Astrocyte of the cerebellum (primary cell): ENCODE measurements at regions not wholly inside any gene's neighbourhood (a gene's known extent, or its start where the extent isn't known, plus 50 kb on each side); places are given as distances from the start of the nearest gene placed in this dataset.

Experiments
- DNase-seq: peaks from one replicate; pipeline ENCODE4 v3.0.0-alpha.2; 2011; ENCODE audit warnings: low read depth
- H3K4me3 ChIP-seq: 2 replicates; pipeline ENCODE4 v1.5.1; 2011; ENCODE audit warnings: mild to moderate bottlenecking, low read depth, low read length, moderate library complexity
- in situ Hi-C: cut with HindIII; loops from 2 replicates; pipeline ENCODE4 v1.10.0; 2017; ENCODE audit warnings: low sequenced_read_pairs
- TF ChIP-seq, protein P1 (sequence below): IDR thresholded peaks from 2 replicates; pipeline ENCODE4 v1.5.1; 2012; ENCODE audit warnings: low read length, low read depth, moderate library complexity, mild to moderate bottlenecking; ENCODE audit errors: missing control alignments

DNA sequence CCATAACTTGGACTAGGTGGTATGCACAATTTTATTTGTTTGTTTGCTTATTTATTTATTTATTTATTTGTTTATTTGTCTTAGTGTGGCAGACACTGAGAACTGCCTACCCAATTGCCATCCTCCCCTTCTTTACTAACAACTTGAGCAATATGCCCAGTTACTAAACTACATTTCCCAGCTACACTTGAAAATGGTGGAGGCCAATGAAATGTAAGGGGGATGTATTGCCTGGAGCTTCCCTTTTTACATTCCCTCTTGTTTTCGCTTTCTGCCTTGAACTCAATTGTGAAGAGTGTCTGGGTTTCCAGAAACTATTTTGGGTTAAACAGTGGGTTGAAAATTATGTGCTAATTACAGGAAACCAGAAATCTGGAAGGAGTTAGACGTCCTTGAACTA lies 152.7 kb upstream of the FKBP1C start:
- TF ChIP-seq, protein P1, sequence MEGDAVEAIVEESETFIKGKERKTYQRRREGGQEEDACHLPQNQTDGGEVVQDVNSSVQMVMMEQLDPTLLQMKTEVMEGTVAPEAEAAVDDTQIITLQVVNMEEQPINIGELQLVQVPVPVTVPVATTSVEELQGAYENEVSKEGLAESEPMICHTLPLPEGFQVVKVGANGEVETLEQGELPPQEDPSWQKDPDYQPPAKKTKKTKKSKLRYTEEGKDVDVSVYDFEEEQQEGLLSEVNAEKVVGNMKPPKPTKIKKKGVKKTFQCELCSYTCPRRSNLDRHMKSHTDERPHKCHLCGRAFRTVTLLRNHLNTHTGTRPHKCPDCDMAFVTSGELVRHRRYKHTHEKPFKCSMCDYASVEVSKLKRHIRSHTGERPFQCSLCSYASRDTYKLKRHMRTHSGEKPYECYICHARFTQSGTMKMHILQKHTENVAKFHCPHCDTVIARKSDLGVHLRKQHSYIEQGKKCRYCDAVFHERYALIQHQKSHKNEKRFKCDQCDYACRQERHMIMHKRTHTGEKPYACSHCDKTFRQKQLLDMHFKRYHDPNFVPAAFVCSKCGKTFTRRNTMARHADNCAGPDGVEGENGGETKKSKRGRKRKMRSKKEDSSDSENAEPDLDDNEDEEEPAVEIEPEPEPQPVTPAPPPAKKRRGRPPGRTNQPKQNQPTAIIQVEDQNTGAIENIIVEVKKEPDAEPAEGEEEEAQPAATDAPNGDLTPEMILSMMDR: no peak
- DNase-seq: no peak
- in situ Hi-C loops: no loop called here
- H3K4me3 ChIP-seq: no peak overlapping the region

DNA sequence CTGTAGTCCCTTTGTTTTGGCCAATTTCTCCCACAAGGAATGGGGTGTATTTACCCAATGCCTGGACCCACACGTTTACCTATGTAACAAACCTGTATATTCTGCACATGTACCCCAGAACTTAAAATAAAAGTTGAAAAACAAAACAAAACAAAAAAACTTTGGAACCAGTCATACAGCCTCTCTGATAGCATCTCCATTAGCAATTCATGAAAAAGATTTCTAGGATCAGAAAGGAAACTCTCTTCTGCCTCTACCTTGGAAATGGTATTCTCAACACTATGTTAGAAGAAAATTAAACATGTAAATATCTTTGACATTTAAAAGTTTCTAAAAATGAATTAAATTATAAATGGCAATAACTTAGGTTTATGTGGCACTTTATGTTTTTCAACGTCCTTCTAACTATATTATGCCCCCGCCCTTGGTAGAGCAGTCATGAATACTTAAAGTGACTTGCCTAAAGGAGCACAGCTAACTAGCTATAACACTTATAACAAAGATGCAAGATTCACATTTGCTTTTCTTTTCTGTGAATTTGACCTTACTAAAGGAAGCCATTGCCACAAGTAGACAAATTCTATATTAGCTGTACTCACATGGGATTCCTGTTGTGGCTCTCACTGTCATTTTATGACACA lies 147.5 kb upstream of the FKBP1C start:
- no peak overlapping the region for H3K4me3 ChIP-seq
- in situ Hi-C loops: no loop called here
- TF ChIP-seq, protein P1: no peak
- no peak for DNase-seq

DNA sequence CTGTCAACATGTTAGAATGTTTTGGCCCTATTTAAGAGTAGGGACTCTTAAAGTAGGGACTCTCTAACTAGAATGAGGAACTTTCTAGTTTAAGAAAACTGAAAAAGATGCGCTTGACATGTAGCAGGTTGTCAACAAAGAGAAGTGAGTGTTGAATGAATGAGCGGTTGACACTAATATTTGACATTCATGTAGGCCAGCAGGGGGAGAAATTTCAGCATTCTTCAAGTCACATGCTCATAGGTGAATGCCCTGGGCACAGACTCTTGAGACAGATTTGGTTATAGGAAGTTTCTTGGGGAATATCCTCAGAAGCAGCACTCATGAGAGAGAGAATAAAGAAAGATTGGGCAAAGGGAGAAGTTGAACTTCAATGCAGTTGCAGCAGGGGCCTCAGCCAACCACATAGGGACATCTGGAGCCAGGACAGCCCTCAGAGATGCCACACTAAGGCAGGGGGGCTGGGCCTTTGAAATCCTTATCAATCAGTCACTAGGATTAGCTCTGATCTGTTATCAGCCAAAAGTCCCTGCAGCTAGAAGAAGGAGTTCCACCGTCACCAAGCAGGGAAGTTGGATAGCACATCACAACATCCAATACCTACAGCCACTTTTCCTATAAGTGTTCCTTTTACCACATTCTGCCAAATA lies 145.1 kb upstream of the FKBP1C start:
- DNase-seq: no peak
- no peak overlapping the region for H3K4me3 ChIP-seq
- in situ Hi-C loops: no loop called here
- TF ChIP-seq, protein P1: no peak

DNA sequence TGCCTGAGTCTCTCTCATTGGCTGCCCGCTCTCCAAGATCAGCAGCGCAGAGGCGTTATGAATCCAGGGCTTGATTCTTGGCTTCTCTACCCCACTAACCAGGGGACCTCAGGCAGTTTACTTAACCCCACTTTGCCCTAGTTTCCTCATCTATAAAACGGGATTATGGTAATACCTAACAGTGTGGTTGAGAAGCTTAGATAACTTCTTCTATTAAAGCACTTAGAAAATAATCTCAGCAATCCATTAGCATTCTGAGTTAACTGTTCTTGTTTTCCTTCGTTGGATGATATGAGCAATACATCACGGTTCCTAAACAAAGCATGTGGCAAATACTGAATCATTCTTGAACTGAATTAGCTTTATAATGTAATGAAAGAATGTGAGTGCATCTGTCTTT lies 116.3 kb upstream of the FKBP1C start:
- no peak for DNase-seq
- in situ Hi-C loops: no loop called here
- H3K4me3 ChIP-seq: no peak overlapping the region
- TF ChIP-seq, protein P1: no peak

DNA sequence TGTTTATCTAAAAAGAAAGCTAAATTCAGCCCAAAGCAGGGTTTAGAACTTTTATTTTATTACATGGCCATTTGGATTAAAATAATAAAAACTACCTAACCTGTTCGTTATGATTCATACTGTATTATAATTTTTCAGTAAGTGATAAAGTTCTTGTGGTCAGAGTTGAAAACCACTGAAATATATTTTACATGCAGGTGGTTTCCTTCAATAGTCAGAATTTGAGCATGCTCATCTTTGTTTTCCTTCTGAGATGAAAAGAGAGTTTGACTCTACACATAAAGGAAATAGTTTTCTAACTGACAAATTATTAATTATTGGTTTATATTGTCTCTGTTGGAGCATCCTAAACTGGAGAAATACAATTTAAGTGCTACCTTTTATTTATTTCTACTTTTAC lies 114.0 kb upstream of the FKBP1C start:
- TF ChIP-seq, protein P1: no peak
- H3K4me3 ChIP-seq: no peak overlapping the region
- in situ Hi-C loops: no loop called here

DNA sequence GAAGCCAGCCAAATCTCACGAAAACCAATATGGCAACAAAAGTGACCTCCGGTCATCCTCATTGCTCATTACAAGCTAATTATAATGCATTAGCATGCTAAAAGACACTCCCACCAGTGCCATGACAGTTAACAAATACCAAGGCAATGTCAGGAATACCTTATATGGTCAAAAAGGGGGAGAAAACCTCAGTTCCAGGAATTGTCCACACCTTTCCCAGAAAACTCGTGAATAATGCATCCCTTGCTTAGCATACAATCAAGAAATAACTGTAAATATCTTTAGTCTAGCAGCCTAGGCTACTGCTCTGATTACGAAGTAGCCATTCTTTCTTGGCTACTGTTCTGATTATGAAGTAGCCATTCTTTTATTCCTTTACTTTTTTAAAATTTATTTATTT lies 112.5 kb upstream of the FKBP1C start:
- in situ Hi-C loops: no loop called here
- TF ChIP-seq, protein P1: no peak
- DNase-seq: no peak
- no peak overlapping the region for H3K4me3 ChIP-seq

More for the DNA sequence above, 114.0 kb upstream of the FKBP1C start:
- no peak for DNase-seq
